ENCODE measurements at regions not wholly inside any gene's neighbourhood (a gene's known extent, or its start where the extent isn't known, plus 50 kb on each side); places are given as distances from the start of the nearest gene placed in this dataset.

- TF ChIP-seq CTCF (IDR thresholded peaks at IDR 0.05) (no peak), POLR2AphosphoS5 (IDR thresholded peaks at IDR 0.05; ENCODE audit: insufficient read depth in 1 of 2, low read depth in 1 of 2) (no peak)
Observed at GRCh38 chr11:122311216-122311755, 195.3 kb upstream of the BLID start.

All from vagina (tissue), 2 donors.